DMS53 (cell line): ENCODE measurements at regions not wholly inside any gene's neighbourhood (a gene's known extent, or its start where the extent isn't known, plus 50 kb on each side); places are given as distances from the start of the nearest gene placed in this dataset.

Experiments
- DNase-seq: peaks from one replicate; lab custom pipeline; 2025; lab: John Stamatoyannopoulos, UW

- no peak for DNase-seq
Observed at GRCh38 chr1:11414926-11415538, 63.9 kb upstream of the DISP3 start.

GRCh38 chr1:11417162-11417561, 61.8 kb upstream of the DISP3 start:
- no peak for DNase-seq

- DNase-seq = no peak
Observed at GRCh38 chr1:11418056-11418455, 60.9 kb upstream of the DISP3 start.

- no peak for DNase-seq
Observed at GRCh38 chr1:11421443-11421842, 57.5 kb upstream of the DISP3 start.

GRCh38 chr1:11422686-11423085, 56.3 kb upstream of the DISP3 start:
- DNase-seq = no peak

- DNase-seq = no peak
Observed at GRCh38 chr1:11426617-11427016, 52.3 kb upstream of the DISP3 start.

GRCh38 chr1:11428789-11429188, 50.2 kb upstream of the DISP3 start:
- no peak for DNase-seq
